Superior temporal gyrus (tissue), 1 donor: ENCODE measurements at regions not wholly inside any gene's neighbourhood (a gene's known extent, or its start where the extent isn't known, plus 50 kb on each side); places are given as distances from the start of the nearest gene placed in this dataset.

Source experiments
- DNase-seq: peaks from one replicate; pipeline ENCODE4 v3.0.0-alpha.2; 2016; ENCODE audit errors: extremely low spot score

DNA sequence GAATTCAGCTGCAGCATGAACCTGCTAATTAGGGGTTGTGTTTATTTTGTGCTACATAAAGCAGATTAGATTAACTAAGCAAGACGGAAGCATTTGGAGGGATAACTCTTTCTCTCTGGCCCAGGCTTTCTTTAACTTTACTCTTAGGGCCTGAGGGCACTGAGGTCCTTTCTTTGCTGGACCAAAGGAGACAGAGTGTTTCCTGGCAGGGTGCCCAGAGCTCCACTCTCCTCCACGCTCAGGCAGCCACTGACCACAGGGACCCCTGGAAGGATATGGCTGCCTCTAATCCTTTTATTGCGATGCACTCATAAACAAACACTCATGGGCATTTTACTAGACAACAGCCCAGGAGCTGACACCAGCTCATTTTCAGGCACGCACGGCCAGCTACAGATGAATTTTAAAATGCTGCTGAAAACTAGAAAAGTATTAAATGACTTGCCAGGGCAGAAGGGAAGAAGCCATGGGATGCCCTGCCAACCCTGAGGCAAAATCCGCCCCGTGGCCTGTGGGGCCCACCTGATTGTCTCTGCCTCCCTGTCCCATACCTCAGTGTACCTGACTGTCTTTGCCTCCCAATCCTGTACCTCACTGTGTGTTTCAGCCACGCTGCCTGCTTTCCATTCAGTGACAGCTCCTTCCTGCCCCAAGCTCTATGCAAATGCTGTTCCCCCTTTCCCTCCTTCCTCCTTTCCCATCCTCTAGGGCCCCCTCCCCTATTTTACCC, 192.6 kb upstream of the NAV2 start:
- DNase-seq, result no peak

GRCh38 chr11:19519353-19519752, 193.3 kb upstream of the NAV2 start:
- no peak for DNase-seq

GRCh38 chr11:19513253-19513652, 199.4 kb upstream of the NAV2 start:
- no peak for DNase-seq

DNA sequence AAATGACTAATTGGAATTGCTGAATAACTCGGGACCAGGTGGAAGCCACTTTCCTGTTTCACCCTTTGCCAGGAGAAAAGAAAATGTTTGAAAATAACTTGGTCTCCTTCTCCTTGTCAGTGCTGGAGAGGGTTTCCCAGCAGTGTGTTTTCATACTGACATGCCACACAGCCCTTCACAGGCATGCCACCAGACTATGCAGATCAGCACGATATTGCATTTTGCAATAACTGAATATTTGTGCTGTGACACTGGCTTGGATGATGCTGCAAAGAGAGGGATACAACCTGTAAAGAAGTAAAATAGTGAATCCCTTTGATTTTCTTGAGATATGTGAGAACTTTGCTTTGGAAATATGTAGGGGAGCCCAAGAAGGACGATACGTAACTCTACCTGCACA, 200.0 kb upstream of the NAV2 start:
- no peak for DNase-seq

DNA sequence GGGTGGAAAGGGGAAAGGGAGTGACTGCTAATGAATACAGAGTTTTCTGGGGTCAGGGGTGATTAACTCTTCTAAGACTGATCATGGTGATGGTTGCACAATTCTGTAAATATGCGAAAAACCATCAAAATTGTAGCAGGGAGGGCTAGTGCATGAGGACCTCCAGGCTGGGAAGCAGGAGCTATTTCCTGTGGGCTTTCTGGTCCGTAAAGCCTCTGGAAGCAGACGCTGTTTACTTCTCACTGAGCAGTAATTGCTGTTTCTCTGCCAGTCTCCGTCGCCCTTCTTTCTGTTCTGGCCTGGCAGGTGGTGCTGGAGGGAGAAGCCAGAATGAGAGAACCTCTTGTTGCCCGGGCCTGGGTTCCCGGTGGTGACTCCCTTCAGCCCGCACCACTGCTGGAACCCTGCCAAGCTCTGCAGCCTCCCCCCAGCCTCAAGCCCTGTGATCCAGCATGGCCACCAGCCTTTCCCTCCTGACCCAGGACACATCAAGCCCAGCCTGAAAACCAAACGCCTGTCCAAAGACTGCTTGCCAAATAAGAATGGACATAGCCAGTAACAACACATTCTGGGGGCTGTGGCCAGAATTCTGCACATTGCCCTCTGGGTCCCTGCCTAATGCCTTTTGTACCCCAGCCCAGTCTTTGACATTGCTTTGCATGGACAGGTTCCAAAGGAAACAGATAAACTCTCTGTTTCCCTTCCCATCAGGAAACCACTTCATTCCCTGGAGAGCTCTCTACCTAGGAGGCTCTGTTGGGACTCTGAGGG, 201.0 kb upstream of the NAV2 start:
- DNase-seq, result peak; percentile 62

- no peak for DNase-seq
Measured at GRCh38 chr11:19511066-19511412, 201.6 kb upstream of the NAV2 start.

GRCh38 chr11:19510468-19510867, 202.2 kb upstream of the NAV2 start:
- DNase-seq, result no peak

GRCh38 chr11:19509215-19509614, 203.4 kb upstream of the NAV2 start:
- no peak for DNase-seq

DNA sequence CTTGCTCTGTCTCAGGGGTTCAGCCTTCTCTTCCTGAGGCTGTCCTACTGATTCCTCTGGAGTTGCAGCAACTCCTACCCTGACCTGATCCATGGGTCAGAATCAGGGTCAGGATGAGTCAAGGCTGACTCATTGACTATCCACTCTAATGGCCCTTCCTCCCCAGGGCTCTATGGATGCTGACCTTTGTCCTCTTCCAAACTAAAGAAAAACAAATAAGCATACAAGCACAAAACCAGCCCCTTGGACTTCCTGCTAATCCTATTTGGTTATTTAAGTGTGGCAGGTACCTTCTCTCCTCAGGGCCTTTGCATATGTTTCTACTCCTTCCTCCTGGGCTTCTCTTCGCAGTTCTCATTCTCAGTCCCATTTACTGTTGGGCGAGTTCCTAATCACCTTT, 204.5 kb upstream of the NAV2 start:
- DNase-seq, result no peak

GRCh38 chr11:19506816-19507486, 205.7 kb upstream of the NAV2 start:
- DNase-seq, result no peak

GRCh38 chr11:19502691-19503253, 209.9 kb upstream of the NAV2 start:
- no peak for DNase-seq

DNA sequence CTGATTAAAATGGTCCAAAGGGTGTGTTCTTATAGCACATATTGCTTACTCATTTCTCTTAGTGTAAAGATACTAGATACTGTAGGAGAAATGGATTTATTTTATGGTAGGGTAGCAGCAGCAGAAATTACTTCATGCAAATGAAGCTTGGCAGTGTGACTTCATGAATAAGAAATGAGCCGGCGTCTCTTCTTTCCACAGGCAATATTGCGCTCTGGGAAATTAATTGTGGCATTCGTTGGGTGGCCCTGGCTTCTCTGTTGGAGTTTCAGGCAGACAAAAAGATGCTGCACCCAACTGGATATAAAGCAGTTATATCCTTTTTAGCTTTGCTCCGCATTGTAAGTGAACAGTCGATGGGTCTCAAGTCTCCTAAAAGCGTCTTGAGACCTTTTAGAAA, 211.0 kb upstream of the NAV2 start:
- no peak for DNase-seq

- no peak for DNase-seq
Measured at GRCh38 chr11:19499999-19500398, 212.6 kb upstream of the NAV2 start.

DNA sequence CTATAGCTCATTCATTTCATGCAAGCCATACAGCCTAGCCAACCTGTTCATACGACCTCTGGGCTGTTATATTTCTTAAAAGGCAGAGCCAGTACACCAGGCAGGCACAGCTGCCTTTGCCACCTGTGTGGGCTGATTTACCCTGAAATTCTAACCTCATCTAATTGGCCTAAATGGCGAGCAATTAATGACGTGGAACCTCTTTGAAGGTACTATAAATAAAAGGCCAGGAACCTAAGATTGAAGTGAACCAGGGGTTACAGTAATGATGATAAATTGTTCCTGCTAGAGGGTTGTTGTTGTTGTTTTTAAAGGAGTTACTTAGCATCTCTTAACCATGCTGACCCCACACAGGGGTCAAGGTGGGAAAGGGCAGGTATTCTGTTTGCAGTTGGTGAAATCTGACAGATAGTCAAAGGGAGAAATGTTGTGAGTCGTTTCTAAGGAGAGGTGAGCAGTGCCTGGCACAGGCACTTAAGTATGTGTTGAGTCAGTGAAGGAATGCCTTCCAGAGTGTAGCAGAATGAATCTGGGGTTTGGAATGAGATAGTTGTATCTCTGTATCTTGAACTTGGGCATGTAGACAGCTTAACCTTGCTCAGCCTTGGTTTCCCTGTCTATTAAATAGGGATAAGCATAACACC, 213.5 kb upstream of the NAV2 start:
- DNase-seq, result no peak

DNA sequence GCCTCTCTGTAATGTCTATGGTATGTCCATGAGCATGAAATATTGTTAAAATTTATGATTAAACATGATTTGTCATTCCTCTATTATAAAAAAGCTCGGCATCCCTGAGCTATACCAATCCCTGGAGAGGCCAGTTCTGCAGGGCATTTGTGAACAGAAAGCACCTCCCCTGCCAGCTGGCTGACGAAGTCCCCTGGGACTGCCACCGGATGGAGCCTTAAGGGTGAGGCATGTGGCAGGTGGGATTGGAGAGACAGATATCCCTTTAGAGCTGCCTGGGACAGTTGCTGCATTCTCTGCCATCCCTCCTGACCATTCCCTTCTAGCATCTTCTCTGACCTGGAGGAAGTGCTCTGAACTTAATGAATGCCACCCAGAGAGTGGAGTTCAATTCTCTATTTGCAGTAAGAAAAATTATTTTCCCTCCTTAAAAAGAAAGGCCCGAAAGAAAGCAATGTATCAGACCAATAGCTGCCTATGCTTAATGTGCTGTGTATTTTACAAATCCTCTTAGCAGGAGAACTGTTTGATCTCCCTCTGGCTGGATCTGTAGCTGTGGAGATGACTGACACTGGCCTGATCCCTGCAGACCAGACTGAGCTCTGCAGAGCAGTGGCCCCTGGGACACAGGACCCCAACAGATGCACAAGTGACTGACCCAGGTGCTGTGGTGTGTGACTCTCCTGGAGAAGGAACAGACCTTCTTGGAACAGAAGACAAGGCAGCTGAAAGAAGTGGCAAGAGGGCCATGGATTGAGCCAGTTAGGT, 219.0 kb upstream of the NAV2 start:
- DNase-seq, result no peak

DNA sequence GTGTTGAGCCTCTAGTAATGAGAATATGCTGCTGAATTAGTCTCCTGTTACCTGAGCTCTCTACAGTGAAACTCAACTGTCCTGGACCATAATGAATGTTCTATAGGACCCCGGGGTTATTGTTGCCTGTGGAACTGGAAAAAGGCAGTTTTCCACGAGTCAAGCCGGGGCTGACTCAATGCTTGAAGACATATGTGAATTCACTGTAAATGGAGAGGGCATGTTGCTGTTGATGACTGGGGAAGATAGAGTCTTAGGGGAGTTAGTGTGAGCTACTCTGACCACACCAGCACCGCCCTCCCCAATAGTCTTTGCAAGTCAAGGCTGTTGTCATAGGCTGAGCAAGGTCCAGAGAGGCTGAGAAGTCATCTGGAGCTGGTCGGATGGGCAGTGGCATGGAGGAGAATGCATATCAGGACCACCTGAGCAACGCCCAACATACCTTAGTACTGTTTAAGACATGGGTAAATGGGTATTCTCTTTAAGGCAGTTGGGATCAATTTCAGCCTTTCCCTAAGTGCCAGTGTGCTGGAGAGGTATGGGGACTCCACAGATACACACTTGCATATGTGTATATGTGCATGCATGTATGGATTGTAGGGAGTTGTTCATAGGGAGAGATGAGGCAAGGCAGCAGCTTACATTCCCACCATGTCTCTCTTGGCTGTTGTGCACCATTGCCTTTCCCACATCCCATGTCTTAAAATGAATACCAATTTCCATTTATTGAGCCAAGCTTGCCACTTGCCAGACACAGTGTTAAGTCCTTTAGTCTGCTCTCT, 230.1 kb upstream of the NAV2 start:
- no peak for DNase-seq

- DNase-seq, result no peak
Measured at GRCh38 chr11:19480540-19480939, 232.1 kb upstream of the NAV2 start.

- no peak for DNase-seq
Measured at GRCh38 chr11:19478891-19479290, 233.7 kb upstream of the NAV2 start.

DNA sequence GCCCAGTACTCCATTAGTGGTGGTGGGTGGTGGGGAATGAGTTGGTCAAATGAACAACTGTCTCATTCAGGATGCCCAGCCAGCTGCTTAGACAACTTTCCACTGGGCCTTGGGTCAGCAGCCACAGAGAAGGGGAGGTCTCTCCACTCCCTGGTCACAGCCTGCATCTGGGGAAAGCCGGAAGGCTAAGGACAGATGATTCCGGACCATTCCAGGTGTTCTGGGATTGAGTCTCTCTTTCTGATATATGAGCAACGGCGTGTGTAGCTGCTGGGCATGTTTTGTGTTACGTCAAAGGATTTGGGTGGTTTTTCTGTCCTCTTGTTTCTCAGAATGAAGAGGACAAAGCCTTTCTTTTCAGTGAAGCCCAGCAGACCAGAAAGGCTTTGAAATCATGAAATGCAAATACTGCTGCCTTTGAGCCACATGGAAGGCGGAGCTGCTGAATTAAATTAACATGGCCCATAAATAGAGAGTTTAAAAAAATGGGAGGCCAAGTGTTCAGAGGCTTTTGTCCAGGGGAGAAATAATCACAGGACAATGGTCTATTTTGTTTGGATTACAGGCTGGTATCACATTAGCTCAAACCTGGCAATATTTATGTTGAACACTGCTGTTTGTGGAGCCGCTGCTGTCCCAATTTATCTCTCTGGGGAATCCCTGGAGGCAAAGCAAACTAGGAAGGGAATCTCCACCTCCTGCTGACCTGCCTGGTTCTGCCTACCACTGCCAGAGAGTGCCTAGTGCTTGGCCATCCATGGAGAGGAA, 234.4 kb upstream of the E2F8 start:
- peak; percentile 91 for DNase-seq

DNA sequence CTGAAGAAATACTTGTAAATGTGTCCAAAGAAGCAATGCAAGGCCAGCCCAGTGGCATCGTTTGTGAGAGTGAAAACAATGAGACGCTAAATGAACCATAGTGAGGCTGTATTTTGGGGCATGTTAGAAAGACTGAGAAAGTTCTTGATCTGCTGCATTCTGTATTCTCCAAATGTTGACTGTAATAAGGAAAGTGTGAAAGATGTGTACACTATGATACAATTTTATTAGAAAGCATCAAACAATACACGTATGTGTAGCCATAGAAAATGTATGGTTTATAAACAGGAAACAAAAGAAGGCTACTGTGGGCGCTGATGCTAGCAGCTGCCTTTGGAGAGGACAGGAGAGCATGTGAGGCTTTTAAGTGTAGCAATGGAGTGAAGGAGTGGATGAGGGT, 233.5 kb upstream of the E2F8 start:
- DNase-seq, result peak; percentile 67
